ENCODE measurements at regions not wholly inside any gene's neighbourhood (a gene's known extent, or its start where the extent isn't known, plus 50 kb on each side); places are given as distances from the start of the nearest gene placed in this dataset.

GRCh38 chr1:222105393-222105737, 363.5 kb upstream of the DUSP10 start:
- no peak for DNase-seq (ENCODE audit: low read depth)

DNA sequence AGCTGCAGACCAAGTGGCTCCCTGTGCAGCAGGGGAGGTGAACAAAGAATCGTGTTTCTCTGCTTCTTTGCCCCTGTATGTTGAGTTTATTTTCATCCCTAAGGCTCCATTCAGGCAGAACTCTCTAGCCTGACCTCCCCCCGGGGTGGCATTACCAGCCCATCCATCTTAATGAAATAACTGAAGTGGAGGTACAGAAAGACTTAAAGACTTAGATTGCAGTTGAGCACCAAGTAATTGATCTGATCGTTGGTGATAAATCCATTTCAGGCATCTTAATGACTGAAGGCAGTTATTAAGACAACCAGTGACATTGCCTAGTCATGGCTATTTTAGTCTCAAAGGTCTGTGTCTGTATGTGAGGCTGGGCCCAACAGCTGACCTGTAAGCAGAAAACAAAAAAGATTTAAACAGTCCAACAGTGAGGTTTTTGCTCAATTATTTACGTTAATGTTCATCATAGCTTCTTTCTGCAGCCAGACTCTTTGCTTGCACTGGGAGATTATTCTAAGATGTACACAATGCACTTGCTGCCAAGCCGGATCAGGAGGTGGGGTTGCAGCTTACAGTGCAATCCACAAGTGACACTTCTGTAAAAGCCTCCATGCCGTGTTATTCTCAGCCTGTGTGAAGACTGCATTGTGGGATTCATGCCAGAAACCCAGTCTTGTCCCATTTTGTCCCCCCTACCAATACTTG, 363.0 kb upstream of the DUSP10 start:
- DNase-seq (ENCODE audit: low read depth), result no peak

DNA sequence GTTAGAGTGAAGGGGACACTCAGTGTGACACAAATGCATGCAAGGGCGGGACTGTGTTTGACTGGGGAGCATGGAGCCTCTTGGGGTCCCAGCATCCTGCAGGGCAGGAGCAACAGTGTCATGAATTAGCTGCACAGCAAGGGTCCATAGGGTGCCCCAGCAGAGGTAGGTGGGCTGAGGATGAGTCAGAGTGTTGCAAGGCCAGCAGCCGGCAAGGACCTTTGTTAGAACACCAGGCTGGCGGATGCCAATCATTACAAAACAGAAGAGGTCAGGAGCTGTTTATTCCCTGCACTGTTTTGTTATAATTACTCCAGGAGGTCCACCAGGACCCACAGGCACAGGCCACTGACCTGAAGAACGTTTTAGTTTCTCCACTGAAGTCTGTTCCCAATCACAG, 362.2 kb upstream of the DUSP10 start:
- DNase-seq (ENCODE audit: low read depth), result no peak

GRCh38 chr1:222099746-222100145, 357.9 kb upstream of the DUSP10 start:
- no peak for DNase-seq (ENCODE audit: low read depth)

- no peak for DNase-seq (ENCODE audit: low read depth)
These were observed 356.5 kb upstream of the DUSP10 start for GRCh38 chr1:222098404-222098803.

- no peak for DNase-seq (ENCODE audit: low read depth)
These were observed 355.7 kb upstream of the DUSP10 start for GRCh38 chr1:222097588-222097987.

DNA sequence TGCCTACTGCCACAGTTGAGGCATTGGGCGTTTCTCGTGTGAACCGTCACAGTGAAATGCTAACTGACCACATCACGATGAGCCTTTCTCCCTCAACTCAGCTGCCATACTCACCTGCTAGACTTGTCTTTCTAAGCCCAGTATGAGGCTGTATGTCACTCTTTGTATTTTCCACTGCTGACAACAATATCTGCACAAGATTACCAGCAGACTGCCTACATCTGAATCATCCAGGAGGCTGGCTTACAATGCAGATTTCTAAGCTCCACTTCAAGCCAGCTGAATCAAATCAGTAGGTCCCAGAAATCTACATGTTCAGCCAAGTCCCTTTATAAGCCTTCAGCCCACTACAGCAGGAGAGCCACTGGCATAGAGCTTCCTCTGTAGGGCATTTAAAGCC, 355.0 kb upstream of the DUSP10 start:
- no peak for DNase-seq (ENCODE audit: low read depth)

DNA sequence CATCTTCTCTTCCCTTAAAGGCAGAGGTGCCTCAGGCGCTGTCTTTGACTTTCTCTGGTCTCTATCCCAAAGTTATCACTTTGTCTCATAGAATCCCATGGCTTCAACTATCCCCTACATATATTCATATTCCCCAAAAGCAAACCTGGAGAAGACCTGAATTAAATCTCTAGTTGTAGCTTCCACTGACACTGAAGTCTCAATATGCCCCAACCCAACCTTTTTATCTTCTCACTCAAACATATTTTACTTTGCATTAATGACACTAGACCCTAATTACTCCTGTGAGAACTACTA, 354.5 kb upstream of the DUSP10 start:
- no peak for DNase-seq (ENCODE audit: low read depth)

DNA sequence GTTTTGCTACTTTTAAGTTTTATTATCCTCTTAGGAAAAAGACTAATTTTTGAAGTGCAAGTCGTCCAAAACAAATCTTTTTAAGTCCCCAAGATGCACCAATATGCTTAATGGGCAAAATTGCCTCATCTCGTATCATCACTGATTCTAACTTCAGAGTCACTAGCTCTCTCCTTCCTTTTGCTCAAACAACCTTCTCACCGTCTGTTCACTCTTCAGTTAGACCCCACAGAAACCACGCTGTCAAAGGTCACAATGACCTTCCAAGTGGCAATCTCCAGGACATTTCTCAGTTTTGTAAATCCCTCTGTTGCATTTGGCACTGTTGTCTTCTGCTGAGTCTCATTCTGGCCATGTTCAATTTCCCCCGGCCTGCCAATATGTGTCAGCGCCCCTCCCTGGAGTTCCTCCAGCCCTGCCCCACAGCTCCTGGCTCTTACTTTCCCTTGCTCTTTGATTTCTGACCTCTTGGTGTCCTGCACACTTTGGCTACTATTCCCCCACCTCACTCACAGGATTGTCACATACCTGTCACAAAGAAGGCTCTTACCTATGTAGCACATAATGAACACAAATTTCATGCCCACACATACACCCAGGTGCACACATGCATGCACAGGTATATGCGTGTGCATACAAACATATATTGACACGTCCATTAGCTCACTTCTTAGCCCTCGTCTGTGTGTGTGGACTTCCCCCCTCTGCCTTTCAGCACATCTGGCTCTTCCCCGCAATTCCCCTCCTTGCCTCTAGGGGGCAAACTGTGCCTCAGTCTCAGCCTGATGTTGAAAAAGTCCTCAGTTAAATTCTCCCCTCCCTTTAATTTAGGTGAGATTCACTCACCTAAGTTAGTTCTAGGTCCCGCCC, 354.0 kb upstream of the DUSP10 start:
- no peak for DNase-seq (ENCODE audit: low read depth)

DNA sequence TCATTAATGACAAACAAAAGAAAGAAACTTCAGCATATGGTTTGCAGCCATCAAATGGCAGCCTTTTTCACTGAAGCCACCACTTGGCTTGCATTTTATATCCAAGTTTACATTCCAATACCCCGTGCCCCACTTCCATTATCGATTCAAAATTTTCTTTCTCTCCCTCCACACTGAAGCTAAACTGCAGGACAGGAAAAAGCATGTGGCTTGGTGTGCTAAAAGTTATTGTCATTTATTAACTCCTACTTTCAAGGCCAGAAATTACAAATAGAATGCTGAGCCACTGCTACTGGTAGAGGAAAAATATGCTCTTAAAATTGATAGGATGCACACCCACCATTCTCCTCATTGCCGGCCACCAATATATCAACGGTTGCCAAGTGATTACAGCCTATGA, 351.6 kb upstream of the DUSP10 start:
- DNase-seq (ENCODE audit: low read depth), result no peak

GRCh38 chr1:222090103-222090502, 348.2 kb upstream of the DUSP10 start:
- DNase-seq (ENCODE audit: low read depth), result no peak

- DNase-seq (ENCODE audit: low read depth), result no peak
These were observed 345.5 kb upstream of the DUSP10 start for GRCh38 chr1:222087221-222087920.

DNA sequence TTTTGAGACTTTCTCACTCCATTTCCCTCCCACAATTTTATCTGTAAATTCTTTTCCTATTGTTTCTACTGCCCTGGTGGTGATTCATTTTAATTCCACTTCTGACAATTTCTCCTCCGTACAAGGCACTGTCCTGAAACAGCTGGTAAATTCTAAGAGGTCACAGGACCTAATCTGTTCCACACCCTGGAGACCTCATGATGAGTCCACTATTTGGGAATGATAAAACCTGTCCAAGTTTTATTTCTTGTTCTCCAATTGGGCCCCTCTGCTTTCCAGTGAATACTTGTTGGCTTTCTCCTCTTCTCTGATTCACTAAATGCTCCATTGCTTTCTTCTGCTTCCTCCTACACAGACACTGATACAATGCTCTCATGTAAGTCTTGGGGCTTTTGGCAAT, 343.1 kb upstream of the DUSP10 start:
- DNase-seq (ENCODE audit: low read depth), result no peak

- no peak for DNase-seq (ENCODE audit: low read depth)
These were observed 342.2 kb upstream of the DUSP10 start for GRCh38 chr1:222084048-222084447.

GRCh38 chr1:222081859-222082258, 340.0 kb upstream of the DUSP10 start:
- no peak for DNase-seq (ENCODE audit: low read depth)

DNA sequence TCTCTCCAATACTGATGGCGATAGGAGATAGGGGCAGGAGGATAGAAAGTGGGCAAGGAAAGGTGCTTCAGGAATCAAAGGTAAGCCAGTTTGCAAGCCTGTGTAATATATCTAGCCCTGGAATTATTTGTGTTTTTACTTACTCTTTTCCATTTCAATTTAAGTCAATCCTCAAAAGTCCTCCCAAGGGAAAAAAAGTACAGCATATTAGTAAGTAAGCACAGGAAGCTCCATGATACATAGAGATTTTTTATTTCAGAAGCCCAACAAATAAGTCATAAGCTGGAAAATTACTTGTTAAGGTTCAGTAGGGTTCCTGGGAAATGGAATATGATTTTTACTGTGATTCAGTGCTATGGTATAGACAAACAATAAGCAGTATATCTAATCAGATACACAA, 337.7 kb upstream of the DUSP10 start:
- DNase-seq (ENCODE audit: low read depth), result no peak

DNA sequence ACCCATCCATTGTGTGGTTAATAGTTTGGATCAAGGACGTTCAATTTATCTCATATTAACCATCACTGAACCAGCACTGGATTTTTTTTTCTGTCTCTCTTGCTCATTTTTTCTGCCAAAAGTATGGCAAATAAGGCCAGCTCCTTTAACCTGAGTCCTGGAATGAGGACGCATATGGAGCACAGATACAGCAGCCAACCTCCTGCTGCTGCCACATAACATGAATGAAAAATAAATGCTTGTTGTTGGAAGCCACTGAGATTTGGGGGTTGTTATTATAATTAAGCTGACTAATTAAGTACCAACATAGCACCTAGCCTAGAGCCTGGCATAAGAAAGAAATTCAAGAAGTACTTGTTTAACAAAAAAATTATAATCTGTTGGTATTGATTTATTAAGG, 335.3 kb upstream of the DUSP10 start:
- DNase-seq (ENCODE audit: low read depth), result no peak

DNA sequence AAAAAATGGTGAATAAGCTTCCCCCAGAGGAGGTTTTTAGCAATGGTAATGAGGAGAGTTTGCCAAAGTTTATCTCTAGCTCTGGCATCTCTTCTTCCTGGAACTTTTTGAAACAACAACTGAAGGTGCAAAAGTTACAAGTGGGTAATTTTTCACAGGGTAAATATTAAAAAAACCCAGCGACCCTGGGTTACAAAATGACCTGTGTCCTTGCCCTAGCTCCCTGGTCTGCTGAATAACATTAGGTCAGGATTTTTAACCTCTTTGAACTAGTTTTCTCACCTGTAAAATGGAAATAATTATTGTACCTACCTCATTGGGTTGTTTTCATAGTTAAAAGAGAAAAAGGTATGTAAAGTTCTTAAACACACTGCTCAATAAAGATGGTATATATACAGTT, 332.4 kb upstream of the DUSP10 start:
- no peak for DNase-seq (ENCODE audit: low read depth)

DNA sequence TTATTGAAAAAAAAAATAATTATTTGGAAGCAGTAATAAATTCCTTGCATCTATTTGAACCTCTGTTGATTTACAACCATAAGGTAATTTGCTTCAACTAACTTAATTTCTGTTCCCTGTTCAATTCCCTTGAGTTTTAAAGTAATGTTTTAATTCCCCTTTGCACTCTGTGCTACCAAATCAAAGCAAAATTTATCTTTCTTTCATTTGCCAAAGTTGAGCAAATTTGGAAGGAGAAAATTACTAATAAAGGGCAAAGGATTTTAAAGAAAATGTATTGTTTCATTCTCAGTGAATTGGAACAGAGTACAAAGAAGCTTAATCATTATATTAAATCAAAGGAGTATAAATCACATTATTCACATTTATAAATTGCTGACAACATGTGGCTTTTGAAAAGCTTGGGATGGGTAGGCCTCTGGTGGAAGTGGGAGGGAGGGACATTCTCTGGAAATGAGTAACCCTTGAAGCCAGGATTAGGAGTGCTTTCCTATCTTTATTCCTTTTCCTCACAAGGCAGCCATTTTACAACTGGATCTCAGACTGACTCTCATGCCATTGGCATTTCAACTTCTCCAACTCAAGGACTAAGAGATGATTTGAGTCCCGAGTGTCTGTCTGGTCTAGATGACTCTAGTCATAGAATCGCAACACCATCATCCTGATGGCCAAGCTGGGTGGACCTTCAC, 331.6 kb upstream of the DUSP10 start:
- peak; percentile 63 for DNase-seq (ENCODE audit: low read depth)

- no peak for DNase-seq (ENCODE audit: low read depth)
These were observed 329.5 kb upstream of the DUSP10 start for GRCh38 chr1:222071387-222071786.

GRCh38 chr1:222068937-222069336, 327.0 kb upstream of the DUSP10 start:
- DNase-seq (ENCODE audit: low read depth), result no peak

- no peak for DNase-seq (ENCODE audit: low read depth)
These were observed 326.2 kb upstream of the DUSP10 start for GRCh38 chr1:222068101-222068500.

- DNase-seq (ENCODE audit: low read depth), result no peak
These were observed 324.6 kb upstream of the DUSP10 start for GRCh38 chr1:222066539-222066938.

Measured in HS-27A (cell line).